CD4-positive, CD25-positive, alpha-beta regulatory T cell (primary cell): ENCODE measurements at regions not wholly inside any gene's neighbourhood (a gene's known extent, or its start where the extent isn't known, plus 50 kb on each side); places are given as distances from the start of the nearest gene placed in this dataset.

ENCODE experiments used
- ATAC-seq, 2 donors: fragments of 150-1000 bp; cut with Tn5 transposase; one replicate each; pipeline ENCODE4 v1.10.0; 2021; ENCODE audit warnings: low read depth in 2 of 2, moderate number of reproducible peaks in 2 of 2, moderate library complexity in 1 of 2
- DNase-seq, 3 donors: peaks; one replicate each; pipeline versions ENCODE4 v3.0.0 to v3.0.0-alpha.2; 2012 to 2022; ENCODE audit warnings: mixed read lengths in 1 of 3
- H3K27ac ChIP-seq: one replicate; pipeline ENCODE4 v1.7.0; 2013; ENCODE audit warnings: mild to moderate bottlenecking, low read length; ENCODE audit not compliant: insufficient read depth, poor library complexity, severe bottlenecking
- H3K27me3 ChIP-seq: one replicate; pipeline ENCODE4 v1.7.0; 2013; ENCODE audit warnings: low read length; ENCODE audit not compliant: control insufficient read depth, insufficient read depth
- H3K36me3 ChIP-seq: one replicate; pipeline ENCODE4 v1.7.0; 2013; ENCODE audit warnings: mild to moderate bottlenecking, low read length, moderate library complexity; ENCODE audit not compliant: control insufficient read depth, insufficient read depth
- H3K4me1 ChIP-seq: 2 replicates; pipeline ENCODE4 v1.7.0; 2013; ENCODE audit warnings: mild to moderate bottlenecking, low read length; ENCODE audit not compliant: insufficient read depth, control insufficient read depth, poor library complexity, severe bottlenecking
- H3K4me3 ChIP-seq: one replicate; pipeline ENCODE4 v1.7.0; 2013; ENCODE audit warnings: low read depth, mild to moderate bottlenecking, low read length, moderate library complexity
- H3K9me3 ChIP-seq, 2 experiments: 1 replicate in 1 of 2; 2 replicates in 1 of 2; pipeline ENCODE4 v1.7.0; 2013; ENCODE audit warnings: low read length in 2 of 2, mild to moderate bottlenecking in 1 of 2, moderate library complexity in 1 of 2; ENCODE audit not compliant: control insufficient read depth in 2 of 2
- H3K27ac Mint-ChIP-seq, 3 donors: one replicate each; pipeline ENCODE4 v1.8.0; 2020 to 2022; ENCODE audit warnings: mild to moderate bottlenecking in 3 of 3, mixed read lengths in 3 of 3, moderate library complexity in 2 of 3
- H3K27me3 Mint-ChIP-seq: one replicate; pipeline ENCODE4 v1.8.0; 2022; ENCODE audit warnings: mild to moderate bottlenecking, mixed read lengths
- H3K36me3 Mint-ChIP-seq: one replicate; pipeline ENCODE4 v1.8.0; 2020; ENCODE audit warnings: mixed read lengths
- H3K4me1 Mint-ChIP-seq, 4 donors: one replicate each; pipeline ENCODE4 v1.8.0; 2020 to 2022; ENCODE audit warnings: mixed read lengths in 4 of 4, mild to moderate bottlenecking in 1 of 4
- H3K4me3 Mint-ChIP-seq, 4 donors: one replicate each; pipeline ENCODE4 v1.8.0; 2020 to 2022; ENCODE audit warnings: mild to moderate bottlenecking in 4 of 4, mixed read lengths in 4 of 4, moderate library complexity in 3 of 4
- H3K9me3 Mint-ChIP-seq, 7 donors: one replicate each; pipeline ENCODE4 v1.8.0; 2020 to 2022; ENCODE audit warnings: mixed read lengths in 7 of 7, mild to moderate bottlenecking in 3 of 7, moderate library complexity in 2 of 7

DNA sequence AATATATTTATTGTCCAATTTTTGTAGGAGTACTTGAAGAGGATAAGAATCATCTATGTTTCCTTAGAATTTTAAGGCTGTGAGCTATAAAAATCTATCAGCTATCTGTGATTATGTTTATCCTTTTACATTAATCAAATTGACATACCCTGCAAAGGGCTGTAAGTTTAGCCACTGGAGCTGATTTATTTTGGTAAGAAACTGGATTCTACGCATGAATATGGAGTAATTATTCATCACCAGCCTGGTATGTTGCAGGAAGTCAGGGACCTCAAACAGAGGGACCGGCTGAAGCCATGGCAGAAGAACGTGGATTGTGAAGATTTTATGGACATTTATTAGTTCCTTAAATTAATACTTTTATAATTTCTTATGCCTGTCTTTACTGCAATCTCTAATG is 696.9 kb downstream of the DNAJB9 start:
- Mint-ChIP-seq H3K36me3 (no peaks in the 10 kb centered on the region), H3K9me3 (peaks cover 3 to 22% (median 12%) of the 10 kb centered on the region in 7 donors), H3K4me3 (no peak overlapping the region), H3K4me1 (no peaks in the 10 kb centered on the region), H3K27ac (no peak overlapping the region), H3K27me3 (no peaks in the 10 kb centered on the region)
- DNase-seq (no peak), ATAC-seq (no peak)
- no peak overlapping the region for H3K4me3 ChIP-seq
- H3K27ac ChIP-seq, result no peak overlapping the region
- H3K27me3 ChIP-seq, result no peaks in the 10 kb centered on the region
- peaks cover 0 to 10% of the 10 kb centered on the region in 2 experiments for H3K9me3 ChIP-seq
- no peaks in the 10 kb centered on the region for H3K4me1 ChIP-seq
- H3K36me3 ChIP-seq, result no peaks in the 10 kb centered on the region

- H3K27me3 Mint-ChIP-seq, result no peaks in the 10 kb centered on the region
- no peak overlapping the region for H3K4me3 Mint-ChIP-seq
- Histone ChIP-seq H3K36me3 (no peaks in the 10 kb centered on the region), H3K27ac (no peak overlapping the region), H3K9me3 (peaks cover 0 to 7% of the 10 kb centered on the region in 2 experiments), H3K4me1 (no peaks in the 10 kb centered on the region), H3K27me3 (no peaks in the 10 kb centered on the region), H3K4me3 (no peak overlapping the region)
- DNase-seq, result no peak
- no peaks in the 10 kb centered on the region for H3K36me3 Mint-ChIP-seq
- peaks cover 0 to 14% (median 3%) of the 10 kb centered on the region in 7 donors for H3K9me3 Mint-ChIP-seq
- no peak for ATAC-seq
- no peaks in the 10 kb centered on the region for H3K4me1 Mint-ChIP-seq
- no peak overlapping the region for H3K27ac Mint-ChIP-seq
These were observed 706.7 kb downstream of the DNAJB9 start for GRCh38 chr7:109276348-109276747.

DNA sequence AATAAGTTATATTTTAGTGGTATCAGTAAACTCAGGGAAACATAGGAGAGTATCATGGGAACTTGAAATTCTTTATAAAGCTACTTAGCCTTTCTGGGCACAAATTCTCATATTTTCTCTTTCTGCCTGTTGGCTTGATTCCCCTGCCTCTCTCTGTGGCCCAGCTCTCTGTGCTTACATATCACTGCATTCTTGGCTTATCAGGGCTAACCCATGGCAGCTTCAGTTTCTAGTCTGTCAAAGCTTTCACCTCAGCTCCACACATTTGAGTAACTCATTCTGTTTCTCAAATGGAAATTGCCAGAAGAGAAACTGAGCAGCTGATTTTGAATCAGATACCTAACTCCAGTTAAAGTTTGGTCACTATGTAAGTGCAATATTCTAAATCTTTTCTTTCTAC is 713.1 kb downstream of the DNAJB9 start:
- DNase-seq (no peak), ATAC-seq (no peak)
- H3K36me3 ChIP-seq, result no peaks in the 10 kb centered on the region
- Mint-ChIP-seq H3K27me3 (no peaks in the 10 kb centered on the region), H3K27ac (no peak overlapping the region), H3K4me1 (no peaks in the 10 kb centered on the region), H3K36me3 (no peaks in the 10 kb centered on the region), H3K4me3 (no peak overlapping the region), H3K9me3 (peaks cover 0 to 16% (median 5%) of the 10 kb centered on the region in 7 donors)
- no peaks in the 10 kb centered on the region for H3K4me1 ChIP-seq
- no peak overlapping the region for H3K4me3 ChIP-seq
- H3K27me3 ChIP-seq, result no peaks in the 10 kb centered on the region
- H3K27ac ChIP-seq, result no peak overlapping the region
- no peaks in the 10 kb centered on the region for H3K9me3 ChIP-seq

DNA sequence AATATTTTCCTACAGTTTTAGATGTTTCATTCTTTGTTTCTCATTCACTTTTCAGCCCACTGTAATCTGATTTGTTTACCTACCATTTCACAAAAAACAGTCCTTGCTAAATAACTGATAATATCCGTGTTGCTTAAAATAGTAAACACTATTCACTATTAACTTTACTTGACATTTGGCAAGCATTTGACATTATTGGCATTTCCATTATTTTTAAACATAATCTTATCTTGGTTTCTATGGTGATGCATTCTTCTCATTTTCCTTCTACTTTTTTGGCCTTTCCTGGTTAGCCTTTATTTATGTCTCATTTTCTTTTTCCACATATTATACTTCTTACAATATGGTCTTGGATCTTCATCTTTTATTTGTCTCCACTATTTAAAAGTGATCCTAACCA is 715.3 kb downstream of the DNAJB9 start:
- H3K4me3 ChIP-seq, result no peak overlapping the region
- H3K4me1 Mint-ChIP-seq, result no peaks in the 10 kb centered on the region
- no peaks in the 10 kb centered on the region for H3K27me3 Mint-ChIP-seq
- H3K4me1 ChIP-seq, result no peaks in the 10 kb centered on the region
- DNase-seq, result no peak
- H3K27ac Mint-ChIP-seq, result no peak overlapping the region
- no peaks in the 10 kb centered on the region for H3K36me3 Mint-ChIP-seq
- H3K4me3 Mint-ChIP-seq, result no peak overlapping the region
- H3K36me3 ChIP-seq, result no peaks in the 10 kb centered on the region
- no peak overlapping the region for H3K27ac ChIP-seq
- H3K9me3 Mint-ChIP-seq, result peaks cover 0 to 22% (median 5%) of the 10 kb centered on the region in 7 donors
- ATAC-seq, result no peak
- no peaks in the 10 kb centered on the region for H3K27me3 ChIP-seq
- H3K9me3 ChIP-seq, result no peaks in the 10 kb centered on the region

GRCh38 chr7:109295158-109295557 is 725.5 kb downstream of the DNAJB9 start:
- DNase-seq, result no peak
- Histone ChIP-seq H3K36me3 (no peaks in the 10 kb centered on the region), H3K4me1 (no peaks in the 10 kb centered on the region), H3K27me3 (no peaks in the 10 kb centered on the region), H3K4me3 (no peak overlapping the region), H3K27ac (no peak overlapping the region), H3K9me3 (no peaks in the 10 kb centered on the region)
- Mint-ChIP-seq H3K9me3 (peaks cover 0 to 6% (median 3%) of the 10 kb centered on the region in 7 donors), H3K36me3 (no peaks in the 10 kb centered on the region), H3K4me1 (no peaks in the 10 kb centered on the region), H3K27ac (no peak overlapping the region), H3K4me3 (no peak overlapping the region), H3K27me3 (no peaks in the 10 kb centered on the region)
- no peak for ATAC-seq

DNA sequence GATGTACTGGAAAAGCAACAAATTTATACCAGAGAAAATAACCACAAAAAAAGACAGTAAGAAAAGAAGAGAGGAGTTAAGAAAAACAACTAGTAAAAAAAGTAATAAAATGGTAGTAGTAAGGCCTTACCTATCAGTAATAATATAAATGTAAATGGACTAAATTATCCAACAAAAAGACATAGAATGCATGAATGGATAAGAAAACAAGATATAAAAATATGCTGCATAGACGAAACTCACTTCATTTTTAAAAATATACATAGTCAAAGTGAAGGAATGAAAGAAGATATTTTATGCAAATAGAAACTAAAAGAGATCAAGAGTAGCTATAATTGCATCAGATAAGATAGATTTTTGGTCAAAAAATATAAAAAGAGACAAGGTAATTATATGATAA is 739.1 kb downstream of the DNAJB9 start:
- Histone ChIP-seq H3K36me3 (no peaks in the 10 kb centered on the region), H3K9me3 (peaks cover 0 to 6% of the 10 kb centered on the region in 2 experiments), H3K4me1 (no peaks in the 10 kb centered on the region), H3K27me3 (no peaks in the 10 kb centered on the region), H3K27ac (no peak overlapping the region), H3K4me3 (no peak overlapping the region)
- H3K9me3 Mint-ChIP-seq, result peaks cover 0 to 31% (median 6%) of the 10 kb centered on the region in 7 donors
- no peak overlapping the region for H3K27ac Mint-ChIP-seq
- H3K4me3 Mint-ChIP-seq, result no peak overlapping the region
- no peaks in the 10 kb centered on the region for H3K4me1 Mint-ChIP-seq
- H3K27me3 Mint-ChIP-seq, result no peaks in the 10 kb centered on the region
- DNase-seq (no peak), ATAC-seq (no peak)
- no peaks in the 10 kb centered on the region for H3K36me3 Mint-ChIP-seq

- H3K9me3 Mint-ChIP-seq, result peaks cover 0 to 31% (median 6%) of the 10 kb centered on the region in 7 donors
- DNase-seq, result no peak
These were observed 740.1 kb downstream of the DNAJB9 start for GRCh38 chr7:109309790-109310189.

GRCh38 chr7:109318136-109318535 is 748.5 kb downstream of the DNAJB9 start:
- no peak for ATAC-seq
- no peak overlapping the region for H3K27ac ChIP-seq
- no peaks in the 10 kb centered on the region for H3K36me3 ChIP-seq
- DNase-seq, result no peak
- H3K4me1 Mint-ChIP-seq, result no peaks in the 10 kb centered on the region
- no peak overlapping the region for H3K4me3 Mint-ChIP-seq
- no peak overlapping the region for H3K27ac Mint-ChIP-seq
- H3K9me3 Mint-ChIP-seq, result peaks cover 2 to 12% (median 3%) of the 10 kb centered on the region in 7 donors
- H3K27me3 ChIP-seq, result no peaks in the 10 kb centered on the region
- peaks cover 0 to 3% of the 10 kb centered on the region in 2 experiments for H3K9me3 ChIP-seq
- H3K27me3 Mint-ChIP-seq, result no peaks in the 10 kb centered on the region
- H3K4me1 ChIP-seq, result no peaks in the 10 kb centered on the region
- H3K4me3 ChIP-seq, result no peak overlapping the region
- H3K36me3 Mint-ChIP-seq, result no peaks in the 10 kb centered on the region

More at GRCh38 chr7:109309790-109310189, 740.1 kb downstream of the DNAJB9 start:
- Mint-ChIP-seq H3K27me3 (no peaks in the 10 kb centered on the region), H3K4me3 (no peak overlapping the region), H3K4me1 (no peaks in the 10 kb centered on the region), H3K36me3 (no peaks in the 10 kb centered on the region), H3K27ac (no peak overlapping the region)
- H3K27me3 ChIP-seq, result no peaks in the 10 kb centered on the region
- ATAC-seq, result no peak
- H3K27ac ChIP-seq, result no peak overlapping the region
- no peak overlapping the region for H3K4me3 ChIP-seq
- H3K9me3 ChIP-seq, result peaks cover 0 to 6% of the 10 kb centered on the region in 2 experiments
- H3K36me3 ChIP-seq, result no peaks in the 10 kb centered on the region
- H3K4me1 ChIP-seq, result no peaks in the 10 kb centered on the region
